ENCODE measurements at regions not wholly inside any gene's neighbourhood (a gene's known extent, or its start where the extent isn't known, plus 50 kb on each side); places are given as distances from the start of the nearest gene placed in this dataset.
A peak's percentile ranks its signal among the peaks of the same experiment; 100 is the strongest.

GRCh38 chr11:19458231-19458630 lies 217.5 kb upstream of the E2F8 start:
- intact Hi-C loops (cut with DNase I): no loop called here
- ATAC-seq: no peak
- DNase-seq: no peak

- peak; percentile 19 to 39 for ATAC-seq
- intact Hi-C loops (cut with DNase I): no loop called here
- DNase-seq: no peak
Measured at GRCh38 chr11:19455731-19456130, 215.0 kb upstream of the E2F8 start.

- ATAC-seq (peak in 1 of 2 donors; percentile 30), DNase-seq (peak; percentile 49)
- intact Hi-C loops (cut with DNase I): no loop called here
Measured at GRCh38 chr11:19453651-19454257, 213.0 kb upstream of the E2F8 start.

GRCh38 chr11:19451609-19452008 lies 210.9 kb upstream of the E2F8 start:
- intact Hi-C loops (cut with DNase I): no loop called here
- DNase-seq: no peak
- ATAC-seq: no peak

- ATAC-seq: no peak
- DNase-seq: no peak
- intact Hi-C loops (cut with DNase I): no loop called here
Measured at GRCh38 chr11:19450282-19450681, 209.5 kb upstream of the E2F8 start.

GRCh38 chr11:19448651-19449050 lies 207.9 kb upstream of the E2F8 start:
- intact Hi-C loops (cut with DNase I): no loop called here
- no peak for ATAC-seq
- no peak for DNase-seq

GRCh38 chr11:19447150-19447566 lies 206.4 kb upstream of the E2F8 start:
- ATAC-seq: no peak
- DNase-seq: no peak
- intact Hi-C loops (cut with DNase I): no loop called here

GRCh38 chr11:19445771-19446170 lies 205.0 kb upstream of the E2F8 start:
- ATAC-seq (no peak), DNase-seq (no peak)
- intact Hi-C loops (cut with DNase I): no loop called here

GRCh38 chr11:19444231-19444630 lies 203.5 kb upstream of the E2F8 start:
- ATAC-seq (no peak), DNase-seq (no peak)
- intact Hi-C loops (cut with DNase I): no loop called here

GRCh38 chr11:19442554-19442910 lies 201.8 kb upstream of the E2F8 start:
- DNase-seq: no peak
- intact Hi-C loops (cut with DNase I): no loop called here
- ATAC-seq: no peak

GRCh38 chr11:19441752-19442553 lies 201.2 kb upstream of the E2F8 start:
- intact Hi-C loops (cut with DNase I): no loop called here
- DNase-seq (peak; percentile 76), ATAC-seq (peak; percentile 80 to 93)

- intact Hi-C loops (cut with DNase I): no loop called here
- DNase-seq (no peak), ATAC-seq (peak in 1 of 2 donors; percentile 20)
Measured at GRCh38 chr11:19441288-19441687, 200.5 kb upstream of the E2F8 start.

- intact Hi-C loops (cut with DNase I): no loop called here
- DNase-seq (no peak), ATAC-seq (no peak)
Measured at GRCh38 chr11:19437760-19438159, 197.0 kb upstream of the E2F8 start.

GRCh38 chr11:19436932-19437331 lies 196.2 kb upstream of the E2F8 start:
- ATAC-seq: no peak
- no peak for DNase-seq
- intact Hi-C loops (cut with DNase I): no loop called here

- intact Hi-C loops (cut with DNase I): no loop called here
Measured at GRCh38 chr11:19435306-19435989, 194.7 kb upstream of the E2F8 start.

GRCh38 chr11:19433791-19434190 lies 193.0 kb upstream of the E2F8 start:
- DNase-seq (no peak), ATAC-seq (no peak)
- intact Hi-C loops (cut with DNase I): no loop called here

More at GRCh38 chr11:19435306-19435989, 194.7 kb upstream of the E2F8 start:
- ATAC-seq (no peak), DNase-seq (no peak)

- intact Hi-C loops (cut with DNase I): no loop called here
- ATAC-seq: no peak
- no peak for DNase-seq
Measured at GRCh38 chr11:19433367-19433766, 192.6 kb upstream of the E2F8 start.

- ATAC-seq (peak; percentile 39 to 61), DNase-seq (no peak)
- intact Hi-C loops (cut with DNase I): no loop called here
Measured at GRCh38 chr11:19432370-19433061, 191.8 kb upstream of the E2F8 start.

GRCh38 chr11:19430754-19431398 lies 190.1 kb upstream of the E2F8 start:
- DNase-seq (no peak), ATAC-seq (peak; percentile 7 to 33)
- intact Hi-C loops (cut with DNase I): no loop called here

Data from left cardiac atrium (tissue), 4 donors.